ENCODE measurements at regions not wholly inside any gene's neighbourhood (a gene's known extent, or its start where the extent isn't known, plus 50 kb on each side); places are given as distances from the start of the nearest gene placed in this dataset.

DNA sequence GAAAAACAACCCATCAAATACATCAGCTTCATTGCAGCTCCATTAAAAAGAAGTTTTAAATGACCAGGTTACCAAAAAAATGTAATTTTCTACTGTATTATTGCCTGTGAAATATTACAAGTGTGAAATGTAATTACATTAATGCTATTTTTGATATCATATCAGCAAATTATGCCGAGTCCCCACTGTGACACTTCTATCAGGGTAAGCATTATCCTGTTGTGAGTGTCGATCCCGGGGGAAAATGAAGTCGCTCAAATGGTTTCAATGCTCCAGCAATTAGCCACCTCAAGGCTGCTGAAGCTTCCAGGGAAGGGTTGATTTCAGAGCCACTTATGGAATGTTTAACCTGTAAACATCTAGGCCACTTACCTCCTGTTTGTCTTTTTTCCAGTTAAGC, 70.4 kb downstream of the RCN1 start:
- DNase-seq = no peak

DNA sequence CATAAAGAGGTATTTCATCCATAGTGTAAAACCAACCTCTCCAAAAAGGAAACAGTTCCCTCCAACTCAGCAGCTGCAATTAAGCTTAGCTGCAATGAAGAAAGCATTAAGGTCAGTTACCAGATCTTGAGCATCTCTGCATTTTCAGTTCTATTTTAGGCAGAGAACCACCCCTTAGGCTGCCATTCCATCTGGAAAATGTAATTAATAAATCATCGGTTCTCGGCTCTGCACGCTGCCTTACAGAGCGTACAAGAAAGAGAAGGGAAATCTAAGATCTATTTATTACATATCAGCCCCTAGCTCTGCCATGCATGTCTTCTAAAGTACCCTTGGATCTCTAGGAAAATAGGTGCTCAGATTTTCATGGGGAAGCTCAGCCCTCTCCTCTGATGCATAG, 71.5 kb downstream of the RCN1 start:
- DNase-seq = no peak

DNA sequence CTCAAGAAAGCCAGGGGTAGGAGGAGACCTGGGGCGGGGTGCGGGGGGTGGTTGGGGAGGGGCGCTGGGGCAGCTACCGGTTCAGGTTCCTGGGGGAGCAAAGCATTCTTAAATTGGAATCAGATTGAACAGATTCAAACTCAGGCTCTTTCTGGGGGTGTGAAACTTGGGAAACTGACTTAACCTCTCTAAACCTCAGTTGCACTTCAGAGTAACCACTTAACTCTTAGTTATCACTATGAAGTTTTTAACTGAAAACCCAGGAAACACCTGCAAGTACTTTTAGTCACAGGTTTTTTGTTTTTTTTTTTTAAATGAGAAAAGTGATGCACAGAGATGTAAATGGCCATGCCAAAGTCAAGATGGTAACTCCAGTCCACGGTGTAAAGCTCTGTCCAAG, 72.0 kb downstream of the RCN1 start:
- DNase-seq = no peak

DNA sequence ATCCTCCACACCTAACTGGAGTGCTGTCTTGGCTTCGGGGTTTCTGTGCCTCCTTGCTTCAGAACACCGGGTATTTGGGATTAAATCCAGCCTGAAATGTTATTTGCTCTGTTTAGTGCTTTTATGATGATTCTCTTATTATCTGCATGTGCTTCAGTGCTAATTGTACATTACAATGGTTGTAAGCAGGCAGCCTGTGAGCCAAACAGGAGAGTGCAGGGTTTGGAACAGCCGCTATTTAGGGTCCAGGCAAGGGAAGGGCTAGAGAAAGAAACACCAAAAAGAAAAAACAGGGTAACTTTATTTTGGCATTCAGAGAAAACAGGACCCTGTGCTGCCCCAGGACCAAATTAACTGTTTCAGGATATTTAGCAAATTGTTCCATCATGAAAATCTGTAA, 72.7 kb downstream of the RCN1 start:
- DNase-seq = no peak

DNA sequence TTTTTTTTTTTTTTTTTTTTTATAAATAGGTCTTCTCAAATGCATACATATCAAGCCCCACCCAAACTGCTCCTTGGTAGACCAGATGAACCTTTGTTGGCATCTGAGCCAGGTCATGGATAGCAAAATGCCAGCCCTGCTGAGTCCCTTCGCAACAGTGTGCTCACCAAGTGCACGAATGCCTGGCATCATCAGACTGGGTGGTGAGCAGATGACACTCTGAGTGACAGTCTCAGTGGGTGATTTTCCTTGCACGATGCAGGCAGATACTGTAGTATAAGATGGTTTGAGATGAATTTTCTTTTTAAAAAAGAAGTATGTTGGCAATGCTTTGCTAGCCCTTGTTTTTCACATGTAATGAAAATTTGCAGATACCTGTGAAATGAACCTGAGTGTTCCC, 74.0 kb downstream of the RCN1 start:
- DNase-seq = no peak

DNA sequence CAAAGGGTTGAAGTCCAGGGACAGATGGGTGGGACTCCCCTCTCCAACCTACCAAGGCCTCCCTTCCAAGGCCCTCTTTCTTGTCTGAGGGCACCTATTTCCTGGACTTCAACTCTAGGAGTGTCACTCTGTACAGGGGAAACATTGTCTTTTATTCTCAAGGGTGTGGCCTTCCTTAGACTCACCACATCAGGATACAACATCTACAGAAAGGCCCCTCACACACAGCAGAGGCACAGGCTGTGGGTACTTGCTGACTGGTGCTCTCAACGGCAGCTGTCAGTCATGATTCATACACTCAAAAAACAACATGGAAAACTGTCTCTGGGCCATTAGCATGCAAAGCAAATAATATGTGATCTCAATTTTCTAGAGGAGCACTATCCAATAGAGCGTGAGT, 78.0 kb downstream of the RCN1 start:
- DNase-seq = no peak

DNA sequence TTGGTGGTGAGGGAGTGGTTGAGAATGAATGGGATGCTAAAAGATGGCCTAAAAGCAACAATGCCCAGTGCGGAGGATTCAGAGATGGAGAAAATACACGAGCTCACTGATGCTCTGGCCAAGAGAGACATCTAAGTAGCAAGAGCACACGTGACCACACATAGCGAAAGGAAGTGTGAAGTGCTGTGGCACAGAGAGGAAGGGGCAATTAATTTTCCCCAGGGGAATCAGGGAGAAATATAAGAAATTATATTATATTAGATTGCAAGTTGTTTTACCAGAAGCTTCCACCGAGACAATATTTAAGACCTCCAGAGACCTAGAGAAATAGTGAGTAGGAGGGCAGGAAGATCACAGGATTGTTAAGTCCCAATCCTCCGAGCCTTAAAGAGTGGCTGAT, 80.6 kb downstream of the RCN1 start:
- DNase-seq = no peak

DNA sequence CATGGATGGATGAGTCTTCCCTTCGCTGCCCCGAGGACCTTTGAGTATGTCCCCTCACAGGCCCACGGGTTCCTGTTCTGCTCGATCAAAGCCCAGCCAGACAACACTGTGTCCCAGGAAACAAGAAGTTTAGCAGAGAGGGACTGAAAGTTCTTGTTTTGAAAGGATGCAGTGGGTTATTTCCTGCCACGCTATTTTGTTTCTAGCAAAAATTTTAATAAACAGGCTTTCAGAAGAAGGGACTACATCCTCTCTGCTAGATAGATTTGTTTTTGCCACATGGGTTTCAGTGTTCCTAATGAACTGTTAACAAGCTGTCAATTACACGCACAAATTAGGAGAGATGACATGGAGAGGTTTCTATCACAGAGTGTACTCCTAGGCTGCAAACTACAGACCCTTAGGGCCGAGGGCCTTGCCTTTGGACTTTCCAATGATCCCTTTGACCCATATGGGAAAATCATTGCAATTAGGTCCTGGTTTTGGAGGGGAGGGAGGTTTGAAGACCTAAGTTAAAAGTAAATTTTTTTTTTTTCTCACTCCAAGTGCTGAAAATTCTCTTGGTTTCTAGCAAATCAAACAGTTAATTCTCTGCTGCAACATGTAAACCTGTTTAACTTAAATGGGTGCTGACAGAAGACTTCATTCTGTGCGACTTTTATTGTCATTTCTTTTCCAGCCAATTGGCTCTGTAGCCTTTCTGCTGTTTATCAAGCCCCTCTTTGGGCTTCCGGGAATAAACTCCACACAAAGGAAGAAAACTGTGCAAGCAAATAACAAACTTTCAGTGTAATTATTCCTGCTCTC, 81.4 kb downstream of the RCN1 start:
- no peak for DNase-seq

DNA sequence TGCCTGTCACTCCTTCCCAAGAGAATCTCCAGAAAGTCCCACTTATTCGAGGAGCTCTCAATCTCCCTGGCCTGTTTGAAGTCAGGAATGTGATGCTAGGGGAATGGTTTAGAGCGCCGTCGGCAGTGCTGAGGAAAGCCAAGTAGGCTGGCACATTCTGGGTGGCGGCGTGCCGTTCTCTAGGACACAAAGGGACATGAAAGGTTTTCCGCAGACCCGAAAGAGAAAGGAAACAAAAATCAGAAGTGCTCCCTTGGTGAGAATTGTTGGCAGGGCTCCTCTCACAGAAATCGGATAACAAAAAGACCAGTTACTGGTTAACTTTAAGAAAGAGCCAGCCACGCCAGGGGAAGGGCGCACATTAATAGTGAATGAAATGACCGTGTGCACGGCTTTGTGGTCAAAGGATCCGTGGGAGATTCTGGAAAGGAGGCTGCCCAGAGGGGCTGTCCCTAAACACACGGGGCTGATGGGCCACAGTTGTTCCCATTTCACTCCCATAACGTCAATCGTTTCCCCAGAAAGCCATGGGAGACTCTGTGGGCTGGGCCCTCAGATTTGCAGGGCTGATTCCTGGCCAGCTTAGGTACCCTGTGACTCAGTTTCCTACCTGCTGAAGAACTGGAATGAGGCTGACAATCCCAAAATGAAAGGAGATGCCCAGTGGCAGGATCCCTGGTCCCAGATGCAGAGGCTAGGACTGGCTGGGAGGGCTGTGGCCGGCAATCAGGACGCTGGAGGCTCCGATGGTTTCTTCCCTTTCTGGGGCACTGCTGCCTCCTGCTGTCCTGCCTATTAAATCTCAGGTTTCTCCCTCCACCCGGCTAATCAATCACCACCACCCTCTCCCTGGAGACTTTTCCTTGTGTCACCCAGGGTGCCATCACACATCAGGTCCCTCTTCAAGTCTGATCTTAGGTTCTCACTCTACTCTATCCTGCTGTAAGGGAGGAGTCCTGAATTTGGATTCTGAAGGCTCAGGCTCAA, 82.3 kb downstream of the RCN1 start:
- peak; percentile 6 to 40 for DNase-seq

DNA sequence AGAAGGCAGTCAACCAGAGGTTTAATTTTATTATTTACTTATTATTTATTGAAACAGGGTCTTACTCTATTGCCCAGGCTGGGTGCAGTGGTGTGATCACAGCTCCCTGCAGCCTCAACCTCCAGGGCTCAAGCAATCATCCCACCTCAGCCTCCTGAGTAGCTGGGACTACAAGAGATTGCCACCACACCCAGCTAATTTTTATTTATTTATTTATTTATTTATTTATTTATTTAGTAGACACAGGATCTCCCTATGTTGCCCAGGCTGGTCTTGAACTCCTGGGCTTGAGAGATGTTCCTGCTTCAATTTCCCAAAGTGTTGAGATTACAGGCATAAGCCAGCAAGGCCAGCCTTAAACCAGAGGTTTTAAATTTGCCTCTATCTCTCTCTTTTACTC, 83.1 kb downstream of the RCN1 start:
- no peak for DNase-seq

DNA sequence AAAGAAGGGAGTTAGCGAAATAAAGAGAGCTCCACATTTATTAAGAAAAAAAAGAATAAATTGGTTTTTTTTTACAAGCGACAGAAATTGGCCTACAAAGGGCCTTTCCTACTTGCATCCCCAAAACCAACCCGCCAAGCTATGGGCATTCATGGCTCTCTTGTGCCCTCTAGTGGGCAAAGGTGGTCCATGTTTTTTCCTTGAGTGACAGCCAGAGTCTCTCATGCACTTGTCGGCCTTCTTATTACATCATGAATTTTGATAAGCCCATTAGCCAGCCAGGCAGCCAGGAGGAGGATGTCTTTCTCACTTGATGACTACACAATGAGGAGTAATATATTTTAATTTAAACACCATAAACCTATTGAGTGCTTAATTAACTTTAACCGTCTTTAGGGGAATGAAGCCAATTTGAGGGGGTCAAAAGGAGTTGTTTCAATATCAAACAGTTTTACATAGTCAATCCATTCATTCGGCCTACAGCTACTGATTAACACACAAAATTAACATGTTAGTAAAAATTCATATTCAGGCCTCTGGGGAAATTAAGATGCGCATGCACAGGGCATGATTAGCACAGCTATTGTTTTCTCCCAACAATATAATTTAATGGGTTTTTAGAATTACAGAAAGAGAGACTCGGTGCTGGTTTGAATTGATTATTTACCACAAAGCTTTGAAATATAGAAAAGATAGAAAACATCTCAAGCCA, 85.5 kb downstream of the RCN1 start:
- peak; percentile 58 to 68 for DNase-seq

DNA sequence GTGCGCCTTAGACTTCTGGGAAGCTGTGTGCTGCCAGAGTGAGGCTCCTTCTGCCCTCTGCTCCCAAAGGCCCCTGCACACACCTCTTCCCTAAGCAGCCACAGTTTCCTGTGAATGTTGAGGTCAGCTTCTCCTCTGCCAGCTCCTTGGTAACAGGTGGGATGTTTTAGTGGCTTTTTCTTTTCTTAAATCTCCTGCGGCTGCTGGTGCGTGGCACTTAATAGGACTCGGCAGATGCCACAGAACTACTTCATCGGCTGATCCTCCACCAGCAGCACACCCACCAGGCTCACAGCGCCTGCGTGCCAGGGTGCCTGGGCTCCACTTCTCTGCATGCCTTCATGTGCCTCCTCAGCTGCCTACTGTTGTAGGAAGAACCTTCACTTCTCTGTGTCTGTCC, 87.8 kb downstream of the RCN1 start:
- DNase-seq = no peak

DNA sequence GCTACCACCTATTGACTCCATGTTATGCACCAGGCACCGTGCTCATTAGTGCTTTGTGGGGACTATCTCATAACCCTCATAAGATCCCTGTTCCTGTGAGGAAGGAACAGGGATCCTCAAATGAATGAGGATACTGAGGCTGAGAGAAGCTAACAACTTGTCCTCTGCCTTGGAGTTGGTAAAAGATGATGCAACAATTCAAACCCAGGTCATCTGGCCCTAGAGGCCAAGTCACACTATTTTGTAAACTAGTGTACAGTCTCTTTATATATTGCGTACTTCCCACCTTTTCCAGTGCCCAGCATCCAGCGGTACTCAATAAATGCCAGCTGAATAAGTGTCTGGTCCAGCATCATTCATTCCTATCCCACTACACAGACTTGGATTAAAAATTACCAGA, 92.6 kb downstream of the RCN1 start:
- DNase-seq = no peak

DNA sequence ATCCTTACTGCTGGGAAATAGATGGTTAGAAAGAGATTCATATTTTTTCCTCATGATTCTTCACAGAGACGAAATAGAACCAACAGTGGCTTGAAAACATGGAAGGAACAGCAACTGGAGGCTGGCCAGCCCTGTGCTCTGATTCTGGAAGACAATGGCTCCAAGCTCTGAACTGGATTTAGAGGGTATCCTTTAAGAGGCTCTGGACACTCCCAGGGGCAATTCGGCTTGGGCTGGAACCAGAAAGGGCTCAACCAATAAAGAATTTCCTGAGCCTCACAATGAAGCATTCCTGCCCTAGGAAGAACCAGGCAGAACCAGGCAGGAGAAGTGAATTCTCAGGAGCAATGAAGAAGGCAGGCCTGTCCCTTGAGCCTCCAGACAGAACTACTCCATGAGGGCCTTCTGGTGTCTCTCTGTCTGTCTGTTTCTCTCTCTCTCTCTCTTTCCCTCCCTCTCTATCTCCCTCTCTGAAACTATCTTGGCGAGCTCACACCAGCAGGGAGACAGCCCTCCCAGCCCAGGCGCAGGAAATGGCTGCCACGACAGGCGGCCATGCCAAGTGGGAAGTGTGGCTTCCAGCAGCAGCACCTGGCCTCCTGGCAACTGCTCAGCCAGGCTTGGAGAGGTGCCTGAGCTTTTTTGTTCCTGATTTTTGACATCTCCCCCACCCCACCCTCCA, 93.3 kb downstream of the RCN1 start:
- no peak for DNase-seq

DNA sequence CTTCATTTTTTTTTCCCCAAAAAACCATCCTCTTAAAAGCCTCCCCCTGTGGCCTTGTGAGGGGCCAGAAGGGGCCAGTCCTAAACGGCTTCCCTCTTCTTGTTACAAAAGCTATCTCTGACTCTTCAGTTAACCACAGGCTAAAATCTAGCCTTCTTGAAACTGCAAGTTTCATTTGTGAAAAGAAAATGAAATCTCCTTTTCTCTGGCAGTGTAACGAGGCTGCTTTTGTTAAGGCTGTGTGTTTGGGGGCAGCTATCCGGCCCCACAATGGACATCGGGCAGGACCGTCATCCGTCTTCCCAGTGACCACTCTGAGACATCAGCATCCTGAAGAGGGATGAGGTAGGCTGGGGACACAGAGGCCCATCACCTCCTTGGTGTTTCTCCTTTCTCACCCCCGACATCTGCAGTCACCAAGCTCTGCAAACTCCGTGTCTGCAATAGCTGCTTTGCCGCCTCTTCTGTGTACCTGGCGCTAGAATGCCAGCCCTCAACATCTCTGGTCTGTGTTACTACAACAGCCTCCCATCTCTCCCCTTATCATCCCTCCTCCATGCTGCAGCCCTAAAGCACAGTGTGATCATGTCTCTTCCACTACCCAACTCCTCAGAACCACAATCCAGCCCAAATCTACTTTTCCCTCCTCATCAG, 94.0 kb downstream of the RCN1 start:
- no peak for DNase-seq

DNA sequence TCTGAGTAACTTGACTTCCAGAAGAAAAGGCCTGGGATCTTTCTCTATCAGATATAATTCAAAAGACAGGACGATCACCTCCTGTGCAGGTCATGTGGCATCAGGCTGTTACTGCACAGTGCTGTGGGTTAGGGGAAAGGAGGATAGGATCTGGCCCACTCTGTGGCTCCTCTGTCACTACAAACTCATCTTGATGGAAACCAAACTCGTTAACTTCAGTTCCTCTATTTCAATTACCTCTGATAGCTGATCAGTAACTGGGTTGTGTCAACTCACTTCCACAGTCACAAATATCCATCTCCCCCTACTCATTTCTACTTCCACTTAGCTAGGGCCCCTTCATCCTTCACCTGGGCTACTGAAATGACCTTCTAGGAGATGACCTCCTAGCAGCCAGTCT, 95.2 kb downstream of the RCN1 start:
- no peak for DNase-seq

DNA sequence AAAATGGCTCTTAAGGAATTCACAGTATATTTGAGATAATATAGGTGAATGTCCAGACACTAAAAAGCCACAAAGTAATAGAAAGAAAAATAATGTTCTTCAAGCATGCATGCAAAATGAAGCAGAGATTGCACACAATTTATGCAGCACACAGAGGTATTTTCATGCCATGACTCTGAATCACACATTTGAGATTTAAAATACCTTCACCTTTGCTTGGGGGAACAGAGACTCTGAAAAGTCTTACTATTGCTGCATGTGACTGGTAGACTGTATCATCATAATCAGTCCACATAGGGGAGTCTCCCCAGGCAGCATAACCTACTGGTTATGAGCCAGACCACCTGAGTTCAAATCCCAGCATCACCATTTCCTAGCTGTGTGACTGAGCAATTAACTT, 96.2 kb downstream of the RCN1 start:
- no peak for DNase-seq

DNA sequence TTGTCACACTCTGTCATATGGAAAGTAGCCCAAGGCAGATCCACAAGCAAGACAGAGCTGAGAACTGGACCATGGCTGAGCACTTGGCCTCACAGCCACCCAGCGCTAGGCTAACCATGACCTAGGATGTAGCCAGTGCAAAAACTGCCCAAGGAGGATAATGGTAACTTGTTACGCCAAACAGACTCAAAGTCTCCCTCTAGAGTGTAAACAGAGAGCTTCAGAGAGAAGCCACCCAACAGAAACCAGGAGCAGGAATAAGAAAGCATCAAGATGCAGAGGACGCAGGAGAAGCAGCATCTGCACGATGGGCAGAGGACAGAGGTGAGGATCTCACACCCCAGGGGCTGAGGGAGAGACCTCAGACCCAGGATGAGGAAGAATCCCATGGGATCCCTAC, 97.9 kb downstream of the RCN1 start:
- no peak for DNase-seq

DNA sequence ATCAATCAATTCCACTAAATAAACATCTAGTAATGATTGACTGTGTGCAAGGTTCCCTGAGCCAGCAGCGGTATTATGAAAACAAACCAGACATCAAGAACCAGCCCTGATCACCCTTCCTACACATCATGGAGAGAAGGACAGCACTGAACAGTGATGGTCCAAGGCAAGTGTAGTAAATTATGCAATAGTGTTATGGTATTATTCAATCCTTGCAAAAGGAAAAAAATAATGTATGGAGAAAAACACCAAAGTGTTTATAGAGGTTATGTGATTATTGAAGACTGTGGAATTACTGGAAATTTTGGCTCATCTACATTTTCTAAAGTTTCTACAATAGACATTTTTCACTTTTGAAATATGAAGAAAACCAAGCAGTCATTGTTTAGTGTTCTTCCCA, 105.3 kb downstream of the RCN1 start:
- DNase-seq = no peak

DNA sequence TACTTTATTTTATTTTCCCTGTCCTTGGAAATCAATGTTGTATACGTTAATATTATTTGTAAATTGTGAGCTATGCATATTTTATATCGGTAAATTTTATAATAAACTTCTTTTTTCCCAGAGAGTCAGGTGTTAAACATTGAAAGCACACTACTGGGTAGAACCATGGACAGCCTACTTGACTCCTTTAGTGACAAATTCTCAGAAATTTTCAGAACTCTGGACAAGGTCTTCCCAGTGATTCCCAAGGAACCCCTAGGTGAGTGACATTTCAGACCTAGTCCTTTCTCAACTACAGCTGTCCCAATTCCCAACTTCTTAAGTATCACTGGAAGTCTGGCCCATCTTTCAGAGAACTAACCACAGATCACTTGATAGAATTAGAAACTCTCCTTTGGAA, 107.2 kb downstream of the RCN1 start:
- DNase-seq = no peak

DNA sequence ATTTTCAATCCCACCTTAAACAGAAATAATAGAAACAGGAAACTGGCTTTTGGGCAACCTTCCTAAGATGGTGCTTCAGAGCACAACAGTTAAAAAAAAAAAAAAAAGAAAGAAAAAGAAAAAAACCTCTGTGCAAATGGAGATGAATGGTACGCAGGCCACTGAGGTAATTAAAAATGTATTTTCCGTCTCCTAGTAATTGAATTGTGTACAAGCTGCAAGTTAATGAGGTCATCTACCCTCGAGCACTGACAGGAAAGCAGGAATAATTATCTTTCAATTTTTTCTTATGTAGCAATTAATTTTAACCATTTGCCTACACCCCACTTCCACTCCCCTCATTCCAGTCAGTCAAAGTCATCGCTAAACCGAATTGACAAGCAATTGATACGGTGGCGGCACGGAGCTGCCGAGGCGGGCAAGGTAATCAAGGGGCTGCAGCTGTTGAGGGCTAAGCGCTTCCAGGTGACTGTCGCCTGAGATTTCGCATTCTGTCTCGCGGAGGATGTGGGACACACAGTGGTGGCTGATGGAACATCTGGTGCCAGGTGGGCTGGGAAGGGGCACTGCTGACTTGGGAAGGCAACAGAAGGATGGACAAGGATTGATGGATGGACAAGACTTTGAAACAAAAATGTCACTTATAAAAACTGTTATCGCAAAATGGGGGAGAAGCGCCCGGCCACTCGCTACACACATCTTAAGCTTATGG, 109.4 kb downstream of the RCN1 start:
- DNase-seq = no peak

DNA sequence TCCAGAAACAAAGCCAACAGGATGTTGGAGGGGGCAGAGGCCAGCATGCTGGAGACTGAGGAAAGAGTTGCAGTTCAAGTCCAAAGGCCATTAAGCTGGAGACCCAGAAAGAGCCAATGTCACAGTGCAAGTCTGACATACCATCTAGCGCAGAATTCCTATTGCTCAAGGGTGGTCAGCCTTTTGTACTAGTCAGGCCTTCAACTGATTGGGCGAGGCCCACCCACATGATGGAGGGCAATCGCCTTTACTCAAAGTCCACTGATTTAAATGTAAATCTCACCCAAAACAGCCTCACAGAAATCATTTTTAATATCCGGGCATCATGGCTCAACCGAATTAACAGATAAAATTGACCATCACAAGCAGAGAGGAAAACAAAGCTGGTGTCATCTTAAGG, 113.9 kb downstream of the RCN1 start:
- DNase-seq = no peak

Measured in SW 1271 (cell line).